ENCODE measurements at regions not wholly inside any gene's neighbourhood (a gene's known extent, or its start where the extent isn't known, plus 50 kb on each side); places are given as distances from the start of the nearest gene placed in this dataset.
"Not testable (repeated sequence)": the region's sequence is repeated elsewhere in the genome, so short reads cannot be mapped to it uniquely, and the experiment has no call there.

GRCh38 chr16:52725461-52725860 is 178.5 kb upstream of the TOX3 start:
- DNase-seq = no peak

- no peak for DNase-seq
These were observed 178.1 kb upstream of the TOX3 start for GRCh38 chr16:52725043-52725442.

- no peak for DNase-seq
These were observed 174.4 kb upstream of the TOX3 start for GRCh38 chr16:52721331-52721730.

GRCh38 chr16:52718046-52718445 is 171.1 kb upstream of the TOX3 start:
- no peak for DNase-seq

- DNase-seq = no peak
These were observed 166.8 kb upstream of the TOX3 start for GRCh38 chr16:52713740-52714139.

- no peak for DNase-seq
These were observed 162.4 kb upstream of the TOX3 start for GRCh38 chr16:52709306-52709705.

GRCh38 chr16:52708476-52708875 is 161.5 kb upstream of the TOX3 start:
- no peak for DNase-seq

- no peak for DNase-seq
These were observed 160.9 kb upstream of the TOX3 start for GRCh38 chr16:52707676-52708337.

GRCh38 chr16:52705122-52705521 is 158.2 kb upstream of the TOX3 start:
- DNase-seq = no peak

- DNase-seq = no peak
These were observed 151.0 kb upstream of the TOX3 start for GRCh38 chr16:52697971-52698370.

GRCh38 chr16:52696126-52696525 is 149.2 kb upstream of the TOX3 start:
- no peak for DNase-seq

GRCh38 chr16:52690468-52690867 is 143.5 kb upstream of the TOX3 start:
- DNase-seq = no peak

GRCh38 chr16:52680993-52681392 is 134.1 kb upstream of the TOX3 start:
- DNase-seq = no peak

GRCh38 chr16:52677501-52677900 is 130.6 kb upstream of the TOX3 start:
- DNase-seq = no peak

- DNase-seq = no peak
These were observed 130.0 kb upstream of the TOX3 start for GRCh38 chr16:52676959-52677358.

GRCh38 chr16:52671590-52671989 is 124.6 kb upstream of the TOX3 start:
- DNase-seq = no peak

- DNase-seq = no peak
These were observed 111.0 kb upstream of the TOX3 start for GRCh38 chr16:52657924-52658323.

- not testable (repeated sequence) for DNase-seq
These were observed 109.0 kb upstream of the TOX3 start for GRCh38 chr16:52655916-52656315.

GRCh38 chr16:52655156-52655555 is 108.2 kb upstream of the TOX3 start:
- DNase-seq = not testable (repeated sequence)

- no peak for DNase-seq
These were observed 105.1 kb upstream of the TOX3 start for GRCh38 chr16:52652033-52652432.

GRCh38 chr16:52650789-52651188 is 103.8 kb upstream of the TOX3 start:
- no peak for DNase-seq

GRCh38 chr16:52650318-52650717 is 103.4 kb upstream of the TOX3 start:
- no peak for DNase-seq

GRCh38 chr16:52649870-52650269 is 102.9 kb upstream of the TOX3 start:
- no peak for DNase-seq

GRCh38 chr16:52647588-52647987 is 100.6 kb upstream of the TOX3 start:
- DNase-seq = no peak

GRCh38 chr16:52643006-52643405 is 96.1 kb upstream of the TOX3 start:
- DNase-seq = no peak

GRCh38 chr16:52634528-52634927 is 87.6 kb upstream of the TOX3 start:
- DNase-seq = no peak
